ENCODE measurements at regions not wholly inside any gene's neighbourhood (a gene's known extent, or its start where the extent isn't known, plus 50 kb on each side); places are given as distances from the start of the nearest gene placed in this dataset.
"Not testable (repeated sequence)": the region's sequence is repeated elsewhere in the genome, so short reads cannot be mapped to it uniquely, and the experiment has no call there.

- no peak for DNase-seq
Observed at GRCh38 chr9:12318732-12319685, 374.2 kb upstream of the TYRP1 start.

GRCh38 chr9:12329623-12329985 lies 363.6 kb upstream of the TYRP1 start:
- no peak for DNase-seq

- DNase-seq: not testable (repeated sequence)
Observed at GRCh38 chr9:12333966-12334365, 359.2 kb upstream of the TYRP1 start.

- no peak for DNase-seq
Observed at GRCh38 chr9:12350775-12351174, 342.4 kb upstream of the TYRP1 start.

- no peak for DNase-seq
Observed at GRCh38 chr9:12351293-12352044, 341.7 kb upstream of the TYRP1 start.

- DNase-seq: no peak
Observed at GRCh38 chr9:12352045-12352315, 341.2 kb upstream of the TYRP1 start.

GRCh38 chr9:12363439-12363838 lies 329.7 kb upstream of the TYRP1 start:
- no peak for DNase-seq

- no peak for DNase-seq
Observed at GRCh38 chr9:12368569-12368968, 324.6 kb upstream of the TYRP1 start.

- DNase-seq: no peak
Observed at GRCh38 chr9:12391839-12392509, 301.2 kb upstream of the TYRP1 start.

- DNase-seq: no peak
Observed at GRCh38 chr9:12394105-12394504, 299.1 kb upstream of the TYRP1 start.

GRCh38 chr9:12403721-12404120 lies 289.5 kb upstream of the TYRP1 start:
- DNase-seq: no peak

GRCh38 chr9:12413986-12414385 lies 279.2 kb upstream of the TYRP1 start:
- DNase-seq: no peak

- DNase-seq: no peak
Observed at GRCh38 chr9:12414514-12414913, 278.7 kb upstream of the TYRP1 start.

GRCh38 chr9:12415361-12415760 lies 277.8 kb upstream of the TYRP1 start:
- no peak for DNase-seq

- no peak for DNase-seq
Observed at GRCh38 chr9:12416716-12417115, 276.5 kb upstream of the TYRP1 start.

- no peak for DNase-seq
Observed at GRCh38 chr9:12424243-12424642, 268.9 kb upstream of the TYRP1 start.

- DNase-seq: no peak
Observed at GRCh38 chr9:12425878-12426864, 267.0 kb upstream of the TYRP1 start.

- no peak for DNase-seq
Observed at GRCh38 chr9:12439267-12439666, 253.9 kb upstream of the TYRP1 start.

GRCh38 chr9:12441080-12441479 lies 252.1 kb upstream of the TYRP1 start:
- not testable (repeated sequence) for DNase-seq

GRCh38 chr9:12441506-12441905 lies 251.7 kb upstream of the TYRP1 start:
- no peak for DNase-seq

GRCh38 chr9:12448246-12448645 lies 244.9 kb upstream of the TYRP1 start:
- DNase-seq: no peak

GRCh38 chr9:12457237-12457636 lies 235.9 kb upstream of the TYRP1 start:
- DNase-seq: no peak

Data from right forelimb (tissue), 1 donor.